ENCODE measurements at regions not wholly inside any gene's neighbourhood (a gene's known extent, or its start where the extent isn't known, plus 50 kb on each side); places are given as distances from the start of the nearest gene placed in this dataset.

GRCh38 chr1:222865718-222866117, 50.9 kb downstream of the DISP1 start:
- ATAC-seq (ENCODE audit: poor library complexity) = no peak
- ChIA-PET CTCF (no interaction called here), POLR2A (no interaction called here)

GRCh38 chr1:222867316-222867715, 52.5 kb downstream of the DISP1 start:
- peaks cover under 1% of the 10 kb centered on the region for H3K9me3 Mint-ChIP-seq
- H3K27ac ChIP-seq (ENCODE audit: low read depth in 1 of 2, low read length in 2 of 2) = no peak overlapping the region
- H3K4me3 Mint-ChIP-seq = no peak overlapping the region
- DNase-seq = no peak
- no peaks in the 10 kb centered on the region for H3K4me1 ChIP-seq (ENCODE audit: insufficient read depth, low read length)
- H3K4me3 ChIP-seq (ENCODE audit: low read length) = no peak overlapping the region
- H3K36me3 Mint-ChIP-seq (ENCODE audit: low read depth) = peaks cover 2% of the 10 kb centered on the region
- CTCF ChIA-PET = interaction anchor here (2.1 kb wide), 1 partner anchor 21 kb away, joined by 6 read pairs; no protein-coding TSS in a partner anchor
- ATAC-seq (ENCODE audit: poor library complexity) = no peak
- no peaks in the 10 kb centered on the region for H3K9me3 ChIP-seq (ENCODE audit: control insufficient read depth in 1 of 2, insufficient read depth in 1 of 2, low read length in 2 of 2)
- intact Hi-C loops (cut with DNase I, micrococcal nuclease) = no loop called here
- POLR2A ChIA-PET = no interaction called here
- TF ChIP-seq CTCF (IDR thresholded peaks at IDR 0.05) = no peak
- H3K36me3 ChIP-seq (ENCODE audit: insufficient read depth, low read length) = no peaks in the 10 kb centered on the region
- H3K27me3 Mint-ChIP-seq = no peaks in the 10 kb centered on the region
- no peaks in the 10 kb centered on the region for H3K27me3 ChIP-seq (ENCODE audit: control insufficient read depth in 1 of 2, insufficient read depth in 2 of 2, low read length in 2 of 2)
- no peak overlapping the region for H3K27ac Mint-ChIP-seq
- H3K4me1 Mint-ChIP-seq (ENCODE audit: low read depth) = no peaks in the 10 kb centered on the region

More at GRCh38 chr1:222865718-222866117, 50.9 kb downstream of the DISP1 start:
- no peaks in the 10 kb centered on the region for H3K9me3 Mint-ChIP-seq
- H3K4me1 Mint-ChIP-seq (ENCODE audit: low read depth) = peaks cover 7% of the 10 kb centered on the region
- no peak for DNase-seq
- H3K27me3 ChIP-seq (ENCODE audit: control insufficient read depth in 1 of 2, insufficient read depth in 2 of 2, low read length in 2 of 2) = no peaks in the 10 kb centered on the region
- H3K27ac Mint-ChIP-seq = no peak overlapping the region
- no peak overlapping the region for H3K4me3 ChIP-seq (ENCODE audit: low read length)
- no peak overlapping the region for H3K4me3 Mint-ChIP-seq
- no peaks in the 10 kb centered on the region for H3K27me3 Mint-ChIP-seq
- intact Hi-C loops (cut with DNase I, micrococcal nuclease) = no loop called here
- no peak for TF ChIP-seq CTCF (IDR thresholded peaks at IDR 0.05)
- no peaks in the 10 kb centered on the region for H3K4me1 ChIP-seq (ENCODE audit: insufficient read depth, low read length)
- no peak overlapping the region for H3K27ac ChIP-seq (ENCODE audit: low read depth in 1 of 2, low read length in 2 of 2)
- no peaks in the 10 kb centered on the region for H3K36me3 Mint-ChIP-seq (ENCODE audit: low read depth)
- H3K36me3 ChIP-seq (ENCODE audit: insufficient read depth, low read length) = no peaks in the 10 kb centered on the region
- no peaks in the 10 kb centered on the region for H3K9me3 ChIP-seq (ENCODE audit: control insufficient read depth in 1 of 2, insufficient read depth in 1 of 2, low read length in 2 of 2)

- TF ChIP-seq CTCF (IDR thresholded peaks at IDR 0.05) = no peak
- no peak overlapping the region for H3K4me3 Mint-ChIP-seq
- intact Hi-C loops (cut with DNase I, micrococcal nuclease) = no loop called here
- no peak overlapping the region for H3K27ac Mint-ChIP-seq
- peaks cover 0 to 4% of the 10 kb centered on the region in 2 experiments for H3K9me3 ChIP-seq (ENCODE audit: control insufficient read depth in 1 of 2, insufficient read depth in 1 of 2, low read length in 2 of 2)
- DNase-seq = no peak
- ChIA-PET POLR2A (no interaction called here), CTCF (no interaction called here)
- no peak overlapping the region for H3K4me3 ChIP-seq (ENCODE audit: low read length)
- H3K9me3 Mint-ChIP-seq = peaks cover 2% of the 10 kb centered on the region
- H3K36me3 Mint-ChIP-seq (ENCODE audit: low read depth) = peaks cover 35% of the 10 kb centered on the region
- no peaks in the 10 kb centered on the region for H3K4me1 ChIP-seq (ENCODE audit: insufficient read depth, low read length)
- ATAC-seq (ENCODE audit: poor library complexity) = no peak
- H3K4me1 Mint-ChIP-seq (ENCODE audit: low read depth) = peaks cover 20% of the 10 kb centered on the region
- H3K36me3 ChIP-seq (ENCODE audit: insufficient read depth, low read length) = no peaks in the 10 kb centered on the region
- H3K27ac ChIP-seq (ENCODE audit: low read depth in 1 of 2, low read length in 2 of 2) = no peak overlapping the region
- no peaks in the 10 kb centered on the region for H3K27me3 Mint-ChIP-seq
- no peaks in the 10 kb centered on the region for H3K27me3 ChIP-seq (ENCODE audit: control insufficient read depth in 1 of 2, insufficient read depth in 2 of 2, low read length in 2 of 2)
These were observed 61.3 kb downstream of the DISP1 start for GRCh38 chr1:222876182-222876581.
